Neuronal stem cell (in vitro differentiated cells): ENCODE measurements at regions not wholly inside any gene's neighbourhood (a gene's known extent, or its start where the extent isn't known, plus 50 kb on each side); places are given as distances from the start of the nearest gene placed in this dataset.

Experiments
- DNase-seq: peaks from one replicate; pipeline ENCODE4 v3.0.0-alpha.2; 2013; ENCODE audit warnings: low spot score
- H2AFZ ChIP-seq: one replicate; pipeline ENCODE4 v1.6.1; 2013; ENCODE audit warnings: mild to moderate bottlenecking, low read length, inconsistent platforms
- H2AK5ac ChIP-seq: 2 replicates; pipeline ENCODE4 v1.6.1; 2013; ENCODE audit warnings: low read depth, mild to moderate bottlenecking, inconsistent platforms, low read length, moderate library complexity, mixed read lengths
- H2BK120ac ChIP-seq: 2 replicates; pipeline ENCODE4 v1.6.1; 2013; ENCODE audit warnings: low read depth, mild to moderate bottlenecking, inconsistent platforms, low read length, moderate library complexity, mixed read lengths
- H2BK12ac ChIP-seq: one replicate; pipeline ENCODE4 v1.6.1; 2013; ENCODE audit warnings: low read length, inconsistent platforms
- H2BK15ac ChIP-seq: 2 replicates; pipeline ENCODE4 v1.6.1; 2013; ENCODE audit warnings: mild to moderate bottlenecking, low read length, inconsistent platforms, mixed read lengths
- H2BK5ac ChIP-seq: one replicate; pipeline ENCODE4 v1.6.1; 2013; ENCODE audit warnings: inconsistent platforms, mild to moderate bottlenecking, low read length, moderate library complexity
- H3K14ac ChIP-seq: one replicate; pipeline ENCODE4 v1.6.1; 2013; ENCODE audit warnings: low read length, inconsistent platforms
- H3K18ac ChIP-seq: 2 replicates; pipeline ENCODE4 v1.6.1; 2013; ENCODE audit warnings: low read length, inconsistent platforms
- H3K23ac ChIP-seq: 2 replicates; pipeline ENCODE4 v1.6.1; 2013; ENCODE audit warnings: low read depth, mild to moderate bottlenecking, mixed read lengths, low read length, inconsistent platforms; ENCODE audit not compliant: poor library complexity
- H3K27ac ChIP-seq: replicated peaks from 3 replicates; pipeline ENCODE4 v1.5.1; 2013; ENCODE audit warnings: low read length, inconsistent platforms
- H3K27me3 ChIP-seq, 3 experiments: 2 replicates each; pipeline ENCODE4 v1.6.1; 2013; ENCODE audit warnings: low read length in 3 of 3, mild to moderate bottlenecking in 2 of 3, inconsistent platforms in 1 of 3, low read depth in 1 of 3, mixed read lengths in 1 of 3, moderate library complexity in 1 of 3; ENCODE audit not compliant: control insufficient read depth in 3 of 3, insufficient read depth in 3 of 3
- H3K36me3 ChIP-seq, 2 donors: replicated peaks in 1 of 2; 2 replicates each; pipeline ENCODE4 v1.6.1; 2013; ENCODE audit warnings: low read length in 2 of 2; ENCODE audit not compliant: control insufficient read depth in 2 of 2, insufficient read depth in 2 of 2
- H3K4ac ChIP-seq: 2 replicates; pipeline ENCODE4 v1.6.1; 2013; ENCODE audit warnings: inconsistent platforms, mild to moderate bottlenecking, low read length, moderate library complexity
- H3K4me1 ChIP-seq, 2 donors: 1 replicate in 1 of 2; 2 replicates in 1 of 2; pipeline ENCODE4 v1.6.1; 2013; ENCODE audit warnings: low read length in 2 of 2, low read depth in 1 of 2; ENCODE audit not compliant: control insufficient read depth in 2 of 2, insufficient read depth in 1 of 2
- H3K4me2 ChIP-seq: one replicate; pipeline ENCODE4 v1.6.1; 2013; ENCODE audit warnings: mild to moderate bottlenecking, low read length, inconsistent platforms; ENCODE audit not compliant: insufficient read depth, poor library complexity, severe bottlenecking
- H3K4me3 ChIP-seq, 2 donors: 2 replicates each; pipeline ENCODE4 v1.5.1; 2013; ENCODE audit warnings: low read length in 2 of 2, mild to moderate bottlenecking in 2 of 2, inconsistent platforms in 1 of 2, moderate library complexity in 1 of 2
- H3K79me1 ChIP-seq: one replicate; pipeline ENCODE4 v1.6.1; 2013; ENCODE audit warnings: low read depth, mild to moderate bottlenecking, inconsistent platforms, low read length, moderate library complexity
- H3K9ac ChIP-seq: one replicate; pipeline ENCODE4 v1.6.1; 2013; ENCODE audit warnings: mild to moderate bottlenecking, low read depth, low read length, inconsistent platforms; ENCODE audit not compliant: poor library complexity
- H3K9me3 ChIP-seq, 2 donors: replicated peaks in 1 of 2; 2 replicates each; pipeline versions ENCODE3 to v1.6.1; 2013; ENCODE audit warnings: low read length in 2 of 2, mild to moderate bottlenecking in 2 of 2, inconsistent platforms in 1 of 2, low read depth in 1 of 2, mixed read lengths in 1 of 2, moderate library complexity in 1 of 2; ENCODE audit not compliant: control insufficient read depth in 2 of 2, insufficient read depth in 1 of 2
- H4K8ac ChIP-seq: one replicate; pipeline ENCODE4 v1.6.1; 2013; ENCODE audit warnings: low read depth, mild to moderate bottlenecking, inconsistent platforms, low read length, moderate library complexity
- H4K91ac ChIP-seq: one replicate; pipeline ENCODE4 v1.6.1; 2013; ENCODE audit warnings: low read length, low read depth, mild to moderate bottlenecking, inconsistent platforms; ENCODE audit not compliant: poor library complexity
- WGBS, 2 donors: extraction: QIAGEN DNeasy Blood & Tissue Kit; methylation state at CpG; one replicate each; pipeline ENCODE4 v1.1.7; 2013; ENCODE audit warnings: missing lambda C conversion rate in 2 of 2, mixed read lengths in 1 of 2; ENCODE audit not compliant: insufficient read length in 2 of 2, insufficient replicate concordance in 1 of 2; ENCODE audit errors: extremely low coverage in 2 of 2; 5-methylcytosine and 5-hydroxymethylcytosine counted together

- Histone ChIP-seq H3K18ac (peak overlapping the region; percentile 68), H2AFZ (no peak overlapping the region), H3K4me3 (no peak overlapping the region), H3K27me3 (no peaks in the 10 kb centered on the region), H2AK5ac (peak overlapping the region; percentile 96), H3K36me3 (no peaks in the 10 kb centered on the region), H3K79me1 (no peaks in the 10 kb centered on the region), H2BK15ac (peak overlapping the region; percentile 41), H3K23ac (peak overlapping the region; percentile 32), H3K27ac (no peak overlapping the region), H2BK5ac (no peak overlapping the region), H2BK12ac (peak overlapping the region; percentile 64), H3K4me1 (peaks cover 41 to 48% of the 10 kb centered on the region in 2 donors), H3K14ac (peak overlapping the region; percentile 87), H3K4me2 (no peak overlapping the region), H4K91ac (peak overlapping the region; percentile 11), H3K9ac (peak overlapping the region; percentile 7), H3K4ac (no peak overlapping the region), H3K9me3 (no peaks in the 10 kb centered on the region), H2BK120ac (no peak overlapping the region), H4K8ac (peak overlapping the region; percentile 20)
- WGBS, 2 donors = no CpG with 5 or more reads among the region's 15 CpGs
- no peak for DNase-seq
Observed at GRCh38 chr9:129462360-129462759, 158.5 kb downstream of the C9orf50 start.

GRCh38 chr9:129460323-129461261, 160.3 kb downstream of the C9orf50 start:
- Histone ChIP-seq H4K91ac (peak overlapping the region; percentile 98), H2BK5ac (peak overlapping the region; percentile 99)

GRCh38 chr9:129459547-129460322, 161.2 kb downstream of the C9orf50 start:
- Histone ChIP-seq H3K9ac (peak overlapping the region; percentile 25), H3K4me3 (no peak overlapping the region), H4K91ac (peak overlapping the region; percentile 99), H4K8ac (no peak overlapping the region), H3K18ac (peak overlapping the region; percentile 97), H2BK15ac (peak overlapping the region; percentile 100), H2AFZ (peak overlapping the region; percentile 83), H3K4ac (peak overlapping the region; percentile 91), H3K4me2 (peak overlapping the region; percentile 41), H3K36me3 (no peaks in the 10 kb centered on the region), H3K4me1 (peaks cover 29 to 37% of the 10 kb centered on the region in 2 donors), H3K23ac (peak overlapping the region; percentile 80), H3K14ac (peak overlapping the region; percentile 32), H3K27ac (peak overlapping the region; percentile 66), H2BK120ac (peak overlapping the region; percentile 77), H3K79me1 (no peaks in the 10 kb centered on the region), H2BK12ac (peak overlapping the region; percentile 96), H2AK5ac (peak overlapping the region; percentile 98), H3K9me3 (no peaks in the 10 kb centered on the region), H3K27me3 (no peaks in the 10 kb centered on the region), H2BK5ac (peak overlapping the region; percentile 93)
- no peak for DNase-seq
- no CpG with 5 or more reads among the region's 29 CpGs for WGBS, 2 donors

More at GRCh38 chr9:129460323-129461261, 160.3 kb downstream of the C9orf50 start:
- Histone ChIP-seq H3K4ac (peak overlapping the region; percentile 91), H2AFZ (peak overlapping the region; percentile 66), H3K4me3 (peak overlapping the region; percentile 56 to 72), H3K14ac (peak overlapping the region; percentile 44), H3K27ac (peak overlapping the region; percentile 100), H3K79me1 (no peaks in the 10 kb centered on the region), H2AK5ac (peak overlapping the region; percentile 93), H2BK120ac (peak overlapping the region; percentile 90), H3K4me1 (peaks cover 36 to 41% of the 10 kb centered on the region in 2 donors), H3K9ac (peak overlapping the region; percentile 79), H4K8ac (peak overlapping the region; percentile 54), H3K9me3 (no peaks in the 10 kb centered on the region), H3K36me3 (no peaks in the 10 kb centered on the region), H2BK12ac (peak overlapping the region; percentile 76), H3K4me2 (peak overlapping the region; percentile 69), H3K23ac (peak overlapping the region; percentile 69), H3K27me3 (no peaks in the 10 kb centered on the region), H3K18ac (peak overlapping the region; percentile 99), H2BK15ac (peak overlapping the region; percentile 93)
- no CpG with 5 or more reads among the region's 51 CpGs for WGBS, 2 donors
- DNase-seq = peak; percentile 99
